HAP-1 (cell line): ENCODE measurements at regions not wholly inside any gene's neighbourhood (a gene's known extent, or its start where the extent isn't known, plus 50 kb on each side); places are given as distances from the start of the nearest gene placed in this dataset.

ENCODE experiments used
- DNase-seq, 2 experiments: peaks; one replicate each; pipeline ENCODE4 v3.0.0-alpha.2; 2016 to 2020; ENCODE audit warnings: low spot score in 2 of 2
- H3K27me3 ChIP-seq: fragments of 250-450 bp; sonication (Bioruptor Pico); 2 replicates; pipeline ENCODE4 v1.5.1; 2020; ENCODE audit warnings: low read depth, mild to moderate bottlenecking, moderate library complexity
- H3K36me3 ChIP-seq: fragments of 250-450 bp; sonication (Bioruptor Pico); replicated peaks from 2 replicates; pipeline ENCODE4 v1.5.1; 2020; ENCODE audit warnings: mild to moderate bottlenecking
- H3K4me1 ChIP-seq: fragments of 250-450 bp; sonication (Bioruptor Pico); 2 replicates; pipeline ENCODE4 v1.5.1; 2020; ENCODE audit warnings: mild to moderate bottlenecking
- H3K4me3 ChIP-seq: fragments of 250-450 bp; sonication (Bioruptor Pico); 2 replicates; pipeline ENCODE4 v1.5.1; 2020; ENCODE audit warnings: mild to moderate bottlenecking, moderate library complexity
- H3K9me3 ChIP-seq: fragments of 250-450 bp; sonication (Bioruptor Pico); 2 replicates; pipeline ENCODE4 v1.5.1; 2020; ENCODE audit warnings: mild to moderate bottlenecking, moderate library complexity
- in situ Hi-C: fragments of 300-500 bp; cut with MboI; formaldehyde crosslinking; loops from 3 replicates; pipeline ENCODE4 v1.14.3; 2020; ENCODE audit warnings: low sequenced_read_pairs, inconsistent platforms, mixed read lengths

DNA sequence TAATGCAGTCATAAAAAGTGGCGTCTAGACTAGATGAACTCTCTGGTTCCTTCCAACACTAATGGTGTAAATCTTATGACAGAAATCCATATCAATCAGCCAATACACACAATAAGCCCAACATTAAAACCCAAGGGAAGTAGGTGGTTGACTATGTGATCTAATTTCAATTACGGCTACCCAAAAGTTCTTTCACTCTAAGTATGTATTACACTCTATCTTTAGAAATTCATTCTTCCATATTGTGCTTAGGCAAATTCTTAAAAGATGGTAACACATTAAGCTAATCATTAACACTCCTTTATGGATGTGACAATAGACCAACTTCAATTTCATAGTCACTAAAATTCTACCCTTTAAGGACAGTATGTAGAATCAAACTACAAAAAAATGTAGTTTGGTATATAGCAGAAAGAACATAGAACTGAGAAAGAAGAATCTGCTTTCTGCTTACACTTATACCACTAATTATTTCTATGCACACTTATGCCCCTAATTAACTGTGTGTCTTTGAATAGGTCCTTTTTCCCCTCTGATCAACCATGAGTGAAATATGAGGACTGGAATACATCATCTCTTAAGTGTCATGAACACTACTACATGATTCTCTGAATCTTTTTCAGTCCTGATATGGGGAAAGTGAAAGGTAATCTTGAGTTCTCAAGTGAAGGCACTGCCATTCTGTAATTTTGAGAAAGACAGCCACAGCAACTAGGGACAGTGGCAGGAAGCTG lies 557.6 kb downstream of the IGSF11 start:
- no peak for DNase-seq
- peaks cover 28% of the 10 kb centered on the region for H3K4me1 ChIP-seq
- no peak overlapping the region for H3K4me3 ChIP-seq
- H3K9me3 ChIP-seq, result no peaks in the 10 kb centered on the region
- in situ Hi-C loops, result no loop called here
- H3K27me3 ChIP-seq, result no peaks in the 10 kb centered on the region
- no peaks in the 10 kb centered on the region for H3K36me3 ChIP-seq

DNA sequence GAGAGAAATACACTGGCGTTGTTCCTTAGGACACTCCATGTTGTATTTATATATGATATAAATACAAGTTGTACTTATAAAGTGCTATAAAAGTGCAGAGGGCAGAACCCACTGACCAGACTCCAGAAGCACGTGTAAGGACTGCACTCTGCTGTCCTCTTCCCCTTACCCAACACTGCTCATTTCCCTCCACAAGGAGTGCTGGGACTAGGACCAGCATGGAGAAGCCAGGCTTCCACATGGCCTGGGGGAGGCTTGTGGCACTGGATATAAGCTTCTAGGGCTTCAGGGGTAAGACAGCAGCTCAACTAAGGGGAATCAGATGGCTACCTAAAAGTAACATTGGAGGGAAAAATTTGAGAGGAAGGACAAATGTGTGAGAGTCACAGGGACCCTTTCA lies 556.9 kb downstream of the IGSF11 start:
- in situ Hi-C loops, result no loop called here
- Histone ChIP-seq H3K27me3 (no peaks in the 10 kb centered on the region), H3K36me3 (no peaks in the 10 kb centered on the region), H3K9me3 (no peaks in the 10 kb centered on the region), H3K4me1 (peaks cover 31% of the 10 kb centered on the region), H3K4me3 (no peak overlapping the region)
- no peak for DNase-seq

DNA sequence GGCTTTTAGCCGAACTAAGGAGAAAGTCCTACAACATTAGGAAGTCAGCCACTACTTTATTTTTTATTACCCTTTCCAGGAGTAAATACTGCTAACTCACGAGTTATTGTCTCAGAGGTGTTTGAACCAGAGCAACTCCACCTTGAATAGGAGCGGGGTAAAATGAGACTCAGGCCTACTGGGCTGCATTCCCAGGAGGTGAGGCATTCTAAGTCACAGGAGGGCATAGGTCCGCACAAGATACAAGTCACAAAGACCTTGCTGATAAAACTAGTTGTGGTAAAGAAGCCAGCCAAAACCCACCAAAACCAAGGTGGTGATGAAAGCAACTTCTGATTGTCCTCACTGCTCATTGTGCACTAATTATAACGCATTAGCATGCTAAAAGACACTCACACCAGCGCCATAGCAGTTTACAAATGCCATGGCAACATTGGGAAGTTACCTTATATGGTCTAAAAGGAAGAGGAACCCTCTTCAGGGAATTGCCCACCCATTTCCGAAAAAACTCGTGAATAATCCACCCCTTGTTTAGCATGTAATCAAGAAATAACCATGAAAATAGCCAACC lies 555.9 kb downstream of the IGSF11 start:
- Histone ChIP-seq H3K36me3 (no peaks in the 10 kb centered on the region), H3K9me3 (no peaks in the 10 kb centered on the region), H3K4me1 (peaks cover 41% of the 10 kb centered on the region), H3K27me3 (no peaks in the 10 kb centered on the region), H3K4me3 (no peak overlapping the region)
- peak; percentile 56 to 67 for DNase-seq
- in situ Hi-C loops, result no loop called here

DNA sequence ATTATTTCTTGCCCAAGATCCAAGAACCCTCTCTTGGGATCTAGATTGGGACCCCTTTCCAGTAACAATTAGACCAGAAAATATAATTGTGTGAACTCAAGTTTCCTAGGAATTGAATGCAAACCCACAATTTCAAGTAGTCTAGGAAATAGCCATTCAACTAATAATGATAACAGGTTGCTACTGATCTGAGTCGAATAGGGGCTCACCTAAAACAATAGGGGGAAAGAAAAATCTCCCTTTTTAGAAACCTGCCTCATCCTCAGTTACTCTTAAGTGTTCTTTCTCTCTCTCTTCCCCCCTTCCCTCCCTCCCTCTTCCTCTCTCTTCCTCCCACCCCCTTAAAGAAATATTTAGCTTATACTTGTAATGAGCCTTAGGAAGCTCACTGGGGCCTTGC lies 555.3 kb downstream of the IGSF11 start:
- H3K27me3 ChIP-seq, result no peaks in the 10 kb centered on the region
- no peak for DNase-seq
- H3K4me1 ChIP-seq, result peaks cover 41% of the 10 kb centered on the region
- no peaks in the 10 kb centered on the region for H3K36me3 ChIP-seq
- in situ Hi-C loops, result no loop called here
- H3K4me3 ChIP-seq, result no peak overlapping the region
- no peaks in the 10 kb centered on the region for H3K9me3 ChIP-seq

GRCh38 chr3:118480101-118480860 lies 554.4 kb downstream of the IGSF11 start:
- no peaks in the 10 kb centered on the region for H3K36me3 ChIP-seq
- H3K4me1 ChIP-seq, result peaks cover 41% of the 10 kb centered on the region
- in situ Hi-C loops, result no loop called here
- peak; percentile 56 to 96 for DNase-seq
- no peak overlapping the region for H3K4me3 ChIP-seq
- H3K27me3 ChIP-seq, result no peaks in the 10 kb centered on the region
- no peaks in the 10 kb centered on the region for H3K9me3 ChIP-seq

GRCh38 chr3:118485693-118486092 lies 549.0 kb downstream of the IGSF11 start:
- Histone ChIP-seq H3K4me3 (no peak overlapping the region), H3K36me3 (no peaks in the 10 kb centered on the region), H3K9me3 (no peaks in the 10 kb centered on the region), H3K27me3 (no peaks in the 10 kb centered on the region), H3K4me1 (peaks cover 33% of the 10 kb centered on the region)
- no peak for DNase-seq
- in situ Hi-C loops, result no loop called here

- Histone ChIP-seq H3K9me3 (no peaks in the 10 kb centered on the region), H3K27me3 (no peaks in the 10 kb centered on the region), H3K4me1 (peaks cover 25% of the 10 kb centered on the region), H3K36me3 (no peaks in the 10 kb centered on the region), H3K4me3 (no peak overlapping the region)
- in situ Hi-C loops, result no loop called here
- DNase-seq, result no peak
These were observed 546.9 kb downstream of the IGSF11 start for GRCh38 chr3:118487734-118488133.

GRCh38 chr3:118488732-118489131 lies 545.9 kb downstream of the IGSF11 start:
- Histone ChIP-seq H3K9me3 (no peaks in the 10 kb centered on the region), H3K27me3 (no peaks in the 10 kb centered on the region), H3K4me3 (no peak overlapping the region), H3K36me3 (no peaks in the 10 kb centered on the region), H3K4me1 (peaks cover 15% of the 10 kb centered on the region)
- in situ Hi-C loops, result no loop called here
- no peak for DNase-seq

DNA sequence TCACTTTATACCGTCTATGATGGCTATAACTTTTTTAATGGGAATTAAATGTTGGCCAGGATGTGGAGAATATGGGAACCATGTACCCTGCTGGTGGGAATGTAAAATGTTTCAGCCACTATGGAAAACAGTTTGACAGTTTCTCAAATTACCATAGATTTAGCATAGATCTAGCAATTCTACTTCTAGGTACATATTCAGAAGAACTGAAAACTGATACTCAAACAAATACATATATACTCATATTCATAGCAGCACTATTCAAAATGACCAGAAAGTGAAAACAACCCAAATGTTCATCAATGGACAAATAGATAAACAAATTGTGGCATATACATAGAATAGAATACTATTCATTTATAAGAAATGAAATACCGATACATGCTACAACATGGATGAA lies 539.4 kb downstream of the IGSF11 start:
- in situ Hi-C loops, result no loop called here
- Histone ChIP-seq H3K36me3 (no peaks in the 10 kb centered on the region), H3K9me3 (no peaks in the 10 kb centered on the region), H3K27me3 (no peaks in the 10 kb centered on the region), H3K4me3 (no peak overlapping the region), H3K4me1 (0 out of 2 replicates have a peak, but pooled peaks cover 1% of the 10 kb centered on the region)
- no peak for DNase-seq

DNA sequence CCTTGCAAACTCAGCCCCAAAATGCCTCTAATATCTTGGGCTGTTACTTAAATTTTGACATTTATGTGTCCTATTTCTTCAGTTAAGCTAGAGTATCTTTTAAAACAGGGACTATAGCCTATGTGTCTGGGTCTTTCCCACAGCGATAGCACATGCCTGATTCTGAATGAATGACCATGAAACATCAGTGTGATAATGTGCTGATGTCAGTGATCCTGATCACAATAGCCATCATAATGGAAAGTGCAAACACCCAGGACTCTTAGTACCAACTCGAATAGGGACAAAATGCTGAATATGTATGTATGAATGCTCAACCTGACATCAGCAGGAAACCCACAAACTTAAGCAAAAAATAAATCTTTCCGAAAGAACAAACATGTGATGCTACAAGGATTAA lies 537.4 kb downstream of the IGSF11 start:
- Histone ChIP-seq H3K4me3 (no peak overlapping the region), H3K27me3 (no peaks in the 10 kb centered on the region), H3K4me1 (peaks cover 9% of the 10 kb centered on the region), H3K36me3 (no peaks in the 10 kb centered on the region), H3K9me3 (no peaks in the 10 kb centered on the region)
- in situ Hi-C loops, result no loop called here
- DNase-seq, result no peak

DNA sequence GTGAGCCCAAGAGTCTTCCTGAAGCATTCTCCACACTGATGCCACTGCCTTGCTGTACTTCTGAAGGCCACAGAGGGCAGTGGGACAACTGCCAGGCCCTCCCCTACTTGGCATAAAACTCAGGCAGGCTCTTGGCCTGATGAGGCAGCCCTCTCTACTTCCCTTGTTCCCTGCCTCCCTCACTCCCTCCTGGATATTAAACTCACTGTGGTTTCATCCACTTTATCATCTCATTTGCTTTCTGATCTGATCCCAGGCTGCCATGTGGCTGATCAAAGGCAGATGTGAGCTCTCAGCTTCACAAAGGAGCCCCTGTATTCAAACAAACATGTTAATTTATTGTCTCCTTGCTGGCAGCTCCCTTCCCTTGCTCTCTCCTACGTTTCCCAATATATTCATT lies 533.5 kb downstream of the IGSF11 start:
- H3K4me3 ChIP-seq, result no peak overlapping the region
- H3K9me3 ChIP-seq, result no peaks in the 10 kb centered on the region
- no peaks in the 10 kb centered on the region for H3K36me3 ChIP-seq
- H3K27me3 ChIP-seq, result no peaks in the 10 kb centered on the region
- peak; percentile 15 to 56 for DNase-seq
- in situ Hi-C loops, result no loop called here
- peaks cover 23% of the 10 kb centered on the region for H3K4me1 ChIP-seq

GRCh38 chr3:118504906-118505305 lies 529.7 kb downstream of the IGSF11 start:
- no peak overlapping the region for H3K4me3 ChIP-seq
- in situ Hi-C loops, result no loop called here
- H3K36me3 ChIP-seq, result no peaks in the 10 kb centered on the region
- H3K9me3 ChIP-seq, result no peaks in the 10 kb centered on the region
- H3K4me1 ChIP-seq, result peaks cover 39% of the 10 kb centered on the region
- peak in 1 of 2 experiments; percentile 1 for DNase-seq
- H3K27me3 ChIP-seq, result no peaks in the 10 kb centered on the region

DNA sequence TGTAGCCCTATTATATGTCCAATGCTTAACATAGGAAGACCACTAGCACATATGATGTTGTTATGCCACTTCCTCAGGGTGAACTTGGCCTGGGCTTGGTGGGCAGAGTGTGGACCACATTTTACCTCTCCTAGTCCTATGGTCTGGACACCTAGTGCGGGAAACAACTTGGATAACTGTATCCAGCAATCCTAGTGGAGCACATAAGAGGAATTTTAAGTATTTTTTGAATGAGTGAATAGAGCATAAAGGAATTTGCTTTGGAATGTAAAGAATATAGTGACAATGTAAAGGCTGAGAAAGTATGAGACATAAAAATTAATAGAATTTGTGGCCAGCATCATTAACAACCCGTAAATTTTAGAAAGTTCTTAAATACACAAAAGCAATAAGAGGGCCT lies 528.9 kb downstream of the IGSF11 start:
- H3K27me3 ChIP-seq, result no peaks in the 10 kb centered on the region
- peaks cover 44% of the 10 kb centered on the region for H3K4me1 ChIP-seq
- DNase-seq, result peak in 1 of 2 experiments; percentile 24
- in situ Hi-C loops, result no loop called here
- no peak overlapping the region for H3K4me3 ChIP-seq
- H3K9me3 ChIP-seq, result no peaks in the 10 kb centered on the region
- H3K36me3 ChIP-seq, result no peaks in the 10 kb centered on the region

GRCh38 chr3:118511402-118511801 lies 523.2 kb downstream of the IGSF11 start:
- in situ Hi-C loops, result no loop called here
- no peaks in the 10 kb centered on the region for H3K27me3 ChIP-seq
- H3K9me3 ChIP-seq, result no peaks in the 10 kb centered on the region
- peaks cover 20% of the 10 kb centered on the region for H3K4me1 ChIP-seq
- no peak overlapping the region for H3K4me3 ChIP-seq
- peak in 1 of 2 experiments; percentile 1 for DNase-seq
- no peaks in the 10 kb centered on the region for H3K36me3 ChIP-seq
